PC-3 (cell line): ENCODE measurements at regions not wholly inside any gene's neighbourhood (a gene's known extent, or its start where the extent isn't known, plus 50 kb on each side); places are given as distances from the start of the nearest gene placed in this dataset.

Experiments
- ATAC-seq: fragments of 200-7000 bp; cut with Tn5 transposase; 2 replicates; pipeline ENCODE4 v1.9.1; 2020; ENCODE audit warnings: mild to moderate bottlenecking, moderate library complexity
- BruUV-seq: library from RNA; stranded (reverse); fragments of 400-500 nt; replicated peaks from 2 replicates; lab custom pipeline; 2021; lab: Mats Ljungman, UMichigan
- CTCF ChIA-PET: fragments of 300-600 bp; sonication (Branson Sonifier 250); formaldehyde crosslinking; loops from one replicate; lab custom pipeline; 2022; ENCODE audit warnings: antibody characterized with exemption; lab: Charles Lee
- POLR2A ChIA-PET: fragments of 300-600 bp; sonication (Branson Sonifier 250); formaldehyde crosslinking; loops from one replicate; lab custom pipeline; 2022; ENCODE audit warnings: antibody characterized with exemption; ENCODE audit not compliant: unreplicated experiment; lab: Charles Lee
- DNase-seq: peaks from one replicate; pipeline ENCODE4 v3.0.0-alpha.2; 2015
- H2AFZ ChIP-seq: fragments of 300-600 bp; sonication (generic); 2 replicates; pipeline ENCODE4 v1.6.0; 2016; ENCODE audit warnings: antibody characterized with exemption, low read length
- H3F3A ChIP-seq: fragments of 300-600 bp; sonication (generic); one replicate; pipeline ENCODE4 v1.6.0; 2017; ENCODE audit warnings: antibody characterized with exemption, low read length, control low read depth, mild to moderate bottlenecking; ENCODE audit not compliant: unreplicated experiment
- H3K27ac ChIP-seq: fragments of 300-600 bp; sonication (generic); 2 replicates; pipeline ENCODE4 v1.5.1; 2016; ENCODE audit warnings: mild to moderate bottlenecking, low read length
- H3K27me3 ChIP-seq: fragments of 300-600 bp; sonication (generic); 2 replicates; pipeline ENCODE4 v1.6.1; 2016; ENCODE audit warnings: low read length, mixed read lengths
- H3K36me3 ChIP-seq: fragments of 300-600 bp; sonication (generic); 2 replicates; pipeline ENCODE4 v1.6.1; 2016; ENCODE audit warnings: low read depth, mixed run types, low read length, mixed read lengths
- H3K4me1 ChIP-seq: fragments of 300-600 bp; sonication (generic); 2 replicates; pipeline ENCODE4 v1.5.1; 2016; ENCODE audit warnings: low read length; ENCODE audit not compliant: insufficient read depth
- H3K4me2 ChIP-seq: fragments of 300-600 bp; sonication (generic); 2 replicates; pipeline ENCODE4 v1.6.0; 2016; ENCODE audit warnings: low read length
- H3K4me3 ChIP-seq: fragments of 300-600 bp; sonication (generic); 2 replicates; pipeline ENCODE4 v1.5.1; 2016; ENCODE audit warnings: mild to moderate bottlenecking, low read length, mixed read lengths
- H3K79me2 ChIP-seq: fragments of 300-600 bp; sonication (generic); 2 replicates; pipeline ENCODE4 v1.6.1; 2017; ENCODE audit warnings: low read length, mixed read lengths
- H3K9ac ChIP-seq: fragments of 300-600 bp; sonication (generic); 2 replicates; pipeline ENCODE4 v1.6.0; 2016; ENCODE audit warnings: mild to moderate bottlenecking, low read length
- H3K9me2 ChIP-seq: fragments of 300-600 bp; sonication (generic); replicated peaks from 2 replicates; pipeline ENCODE4 v1.6.1; 2016; ENCODE audit warnings: mixed run types, low read length, mixed read lengths
- H3K9me3 ChIP-seq: fragments of 300-600 bp; sonication (generic); 2 replicates; pipeline ENCODE4 v1.6.1; 2016; ENCODE audit warnings: low read length, mixed read lengths
- H4K20me1 ChIP-seq: fragments of 300-600 bp; sonication (generic); 2 replicates; pipeline ENCODE4 v1.6.1; 2016; ENCODE audit warnings: low read length, mixed read lengths
- CTCF ChIP-seq: fragments of 300-600 bp; sonication (generic); conservative IDR thresholded peaks from 2 replicates; pipeline ENCODE4 v1.5.1; 2017; ENCODE audit warnings: antibody characterized with exemption, low read depth, mild to moderate bottlenecking, low read length
- EZH2 ChIP-seq: fragments of 300-600 bp; sonication (generic); IDR thresholded peaks from one replicate; pipeline ENCODE4 v1.6.1; 2017; ENCODE audit warnings: antibody characterized with exemption, mild to moderate bottlenecking, low read length; ENCODE audit not compliant: unreplicated experiment
- EZH2phosphoT487 ChIP-seq: fragments of 300-600 bp; sonication (generic); IDR thresholded peaks from 2 replicates; pipeline ENCODE4 v1.6.1; 2018; ENCODE audit warnings: mild to moderate bottlenecking, antibody characterized with exemption, low read length, borderline replicate concordance
- intact Hi-C: fragments of 100-400 bp; cut with micrococcal nuclease; formaldehyde crosslinking; loops from 2 replicates; pipeline ENCODE4 v1.9.0; 2023

- no peak overlapping the region for H3K4me3 ChIP-seq
- no peaks in the 10 kb centered on the region for H3K36me3 ChIP-seq
- TF ChIP-seq EZH2phosphoT487 (no peak), EZH2 (no peak), CTCF (no peak)
- no peaks in the 10 kb centered on the region for H3F3A ChIP-seq
- H2AFZ ChIP-seq, result no peak overlapping the region
- H3K4me1 ChIP-seq, result peaks cover 20% of the 10 kb centered on the region
- H3K9me2 ChIP-seq, result no peaks in the 10 kb centered on the region
- no peaks in the 10 kb centered on the region for H3K79me2 ChIP-seq
- intact Hi-C loops, result no loop called here
- no peak overlapping the region for H3K9ac ChIP-seq
- H3K27me3 ChIP-seq, result no peaks in the 10 kb centered on the region
- ATAC-seq (no peak), DNase-seq (no peak)
- CTCF ChIA-PET, result no interaction called here
- H3K4me2 ChIP-seq, result no peak overlapping the region
- H3K27ac ChIP-seq, result no peak overlapping the region
- no TSS peak for BruUV-seq
- no peaks in the 10 kb centered on the region for H4K20me1 ChIP-seq
- H3K9me3 ChIP-seq, result no peaks in the 10 kb centered on the region
- POLR2A ChIA-PET, result no interaction called here
Observed at GRCh38 chr5:163384669-163385068, 52.7 kb upstream of the CCNG1 start.

GRCh38 chr5:163385271-163385670 lies 52.1 kb upstream of the CCNG1 start:
- Histone ChIP-seq H3K4me1 (peaks cover 14% of the 10 kb centered on the region), H3K27me3 (no peaks in the 10 kb centered on the region), H3K36me3 (no peaks in the 10 kb centered on the region), H3K79me2 (no peaks in the 10 kb centered on the region), H2AFZ (no peak overlapping the region), H3K4me2 (no peak overlapping the region), H3K9ac (no peak overlapping the region), H3K9me2 (no peaks in the 10 kb centered on the region), H3K9me3 (no peaks in the 10 kb centered on the region), H3K27ac (no peak overlapping the region), H3K4me3 (no peak overlapping the region), H3F3A (no peaks in the 10 kb centered on the region), H4K20me1 (no peaks in the 10 kb centered on the region)
- no peak for TF ChIP-seq EZH2phosphoT487
- TF ChIP-seq CTCF, result no peak
- TF ChIP-seq EZH2, result no peak
- CTCF ChIA-PET, result no interaction called here
- DNase-seq, result no peak
- BruUV-seq, result no TSS peak
- intact Hi-C loops, result no loop called here
- ATAC-seq, result no peak
- POLR2A ChIA-PET, result no interaction called here

GRCh38 chr5:163385824-163386223 lies 51.6 kb upstream of the CCNG1 start:
- ATAC-seq, result no peak
- Histone ChIP-seq H3K4me1 (peaks cover 14% of the 10 kb centered on the region), H3K36me3 (no peaks in the 10 kb centered on the region), H3K79me2 (no peaks in the 10 kb centered on the region), H3K9me3 (no peaks in the 10 kb centered on the region), H4K20me1 (no peaks in the 10 kb centered on the region), H3K4me3 (no peak overlapping the region), H3F3A (no peaks in the 10 kb centered on the region), H3K9me2 (no peaks in the 10 kb centered on the region), H3K27me3 (no peaks in the 10 kb centered on the region), H3K27ac (no peak overlapping the region), H2AFZ (no peak overlapping the region), H3K4me2 (no peak overlapping the region), H3K9ac (no peak overlapping the region)
- intact Hi-C loops, result no loop called here
- POLR2A ChIA-PET, result no interaction called here
- CTCF ChIA-PET, result no interaction called here
- DNase-seq, result no peak
- TF ChIP-seq EZH2 (no peak), CTCF (no peak), EZH2phosphoT487 (no peak)
- BruUV-seq, result no TSS peak
